ENCODE measurements at regions not wholly inside any gene's neighbourhood (a gene's known extent, or its start where the extent isn't known, plus 50 kb on each side); places are given as distances from the start of the nearest gene placed in this dataset.

DNA sequence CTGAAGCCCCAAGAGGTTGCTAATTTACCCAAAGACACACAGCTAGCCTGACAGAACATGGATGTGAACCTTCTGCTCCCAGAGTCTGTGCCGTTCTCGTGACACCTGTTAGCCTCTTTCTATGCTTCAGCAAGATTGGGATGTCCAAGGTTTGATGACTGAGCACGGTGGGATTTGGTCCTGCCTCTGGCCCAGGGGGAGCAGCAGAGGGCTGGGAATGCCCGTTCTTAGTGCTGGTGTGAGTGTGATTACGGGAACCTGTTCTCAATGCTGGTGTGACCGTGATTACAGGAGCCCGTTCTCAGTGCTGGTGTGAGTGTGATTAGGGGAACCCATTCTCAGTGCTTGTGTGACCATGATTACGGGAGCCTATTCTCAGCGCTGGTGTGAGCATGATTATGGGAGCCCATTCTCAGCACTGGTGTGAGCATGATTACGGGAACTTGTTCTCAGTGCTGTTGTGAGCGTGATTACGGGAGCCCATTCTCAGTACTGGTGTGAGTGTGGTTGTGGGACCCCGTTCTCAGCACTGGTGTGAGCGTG, 67.3 kb upstream of the SNTG2 start:
- no peak for TF ChIP-seq POLR2A (IDR thresholded peaks at IDR 0.05)
- no peak for TF ChIP-seq CTCF (IDR thresholded peaks at IDR 0.05)
